GM11168 (cell line): ENCODE measurements at regions not wholly inside any gene's neighbourhood (a gene's known extent, or its start where the extent isn't known, plus 50 kb on each side); places are given as distances from the start of the nearest gene placed in this dataset.

Source experiments
- in situ Hi-C: fragments of 300-500 bp; cut with MboI; formaldehyde crosslinking; loops from one replicate; pipeline ENCODE4 v1.12.0; 2022; ENCODE audit warnings: low sequenced_read_pairs; ENCODE audit not compliant: unreplicated experiment

DNA sequence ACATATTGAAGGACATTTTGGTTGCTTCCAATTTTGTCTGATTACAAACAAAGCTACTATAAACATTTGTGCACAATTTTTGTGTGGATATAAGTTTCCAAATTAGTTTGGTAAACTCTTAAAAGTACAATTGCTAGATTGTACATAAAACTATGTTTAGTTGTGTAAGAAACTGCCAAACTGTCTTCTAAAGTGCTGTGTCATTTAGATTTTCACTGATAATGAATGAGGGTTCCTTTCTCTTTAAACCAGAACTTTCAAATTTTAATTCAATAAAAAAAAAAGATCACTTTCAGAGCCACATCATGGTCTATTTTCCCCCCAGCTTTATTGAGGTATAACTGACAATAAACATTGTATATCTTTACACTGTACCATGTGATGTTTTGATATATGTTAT, 74.0 kb upstream of the TRPC7 start:
- in situ Hi-C loops: no loop called here

DNA sequence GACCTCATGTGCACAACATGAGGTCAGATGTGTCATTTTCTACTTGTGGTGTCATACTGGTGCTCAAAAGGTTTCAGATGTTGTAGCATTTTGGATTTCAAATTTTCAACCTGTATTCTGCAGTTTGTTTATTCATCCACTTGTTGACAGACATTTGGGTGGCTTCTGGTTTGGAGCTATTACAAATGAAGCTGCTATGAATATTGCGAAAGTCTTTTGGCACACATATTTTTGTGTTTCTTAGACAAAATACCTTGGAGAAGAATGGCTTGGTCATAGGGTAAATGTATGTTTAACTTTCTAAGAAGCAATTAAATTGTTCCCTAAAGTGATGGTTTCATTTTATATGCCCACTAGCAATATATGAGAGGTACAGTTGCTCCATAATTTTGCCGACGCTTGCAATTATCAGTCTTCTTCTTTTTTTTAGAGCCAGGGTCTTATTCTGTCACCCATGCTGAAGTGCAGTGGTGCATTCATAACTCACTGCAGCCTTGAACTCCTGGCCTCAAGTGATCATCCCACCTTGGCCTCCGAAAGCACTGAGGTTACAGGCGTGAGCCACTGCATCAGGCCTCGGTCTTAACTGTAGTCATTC, 70.7 kb upstream of the TRPC7 start:
- in situ Hi-C loops: no loop called here

DNA sequence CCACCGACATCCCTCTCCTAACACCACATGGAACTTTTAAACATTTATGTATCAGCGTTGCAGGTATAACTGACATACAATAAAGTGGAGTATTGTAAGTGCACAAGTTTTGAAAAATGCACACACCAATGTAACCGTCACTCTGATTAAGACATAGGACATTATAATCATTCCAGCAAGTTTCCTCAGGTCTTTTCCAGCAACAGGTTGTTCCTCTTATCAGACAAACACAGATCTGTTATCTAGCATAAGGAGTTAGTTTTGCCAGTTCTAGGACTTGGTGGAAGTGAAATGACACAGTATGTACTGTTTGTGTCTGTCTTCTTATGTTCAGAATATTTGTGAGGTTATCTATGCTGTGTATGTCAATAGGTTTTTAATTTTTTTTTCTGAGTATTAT, 69.5 kb upstream of the TRPC7 start:
- in situ Hi-C loops: no loop called here

DNA sequence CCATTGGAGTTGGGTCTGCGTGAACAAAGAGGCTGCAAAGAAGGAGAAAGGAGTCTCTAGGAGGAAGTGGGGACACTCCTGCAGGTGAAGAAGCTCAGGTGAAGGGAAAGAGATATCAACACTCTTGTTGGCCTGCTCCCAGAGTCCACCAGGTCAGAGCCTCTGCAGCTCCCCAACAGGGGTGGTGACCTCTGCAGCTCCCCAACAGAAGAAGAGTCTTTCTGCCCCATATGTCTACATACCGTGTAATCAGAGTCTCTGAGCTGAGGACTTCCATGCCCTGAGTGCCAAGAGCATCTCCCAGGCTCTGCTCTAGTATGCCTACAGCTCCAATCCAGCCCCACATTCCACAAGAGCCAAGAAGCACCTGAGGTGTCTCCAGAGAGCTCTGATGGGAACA, 67.4 kb upstream of the TRPC7 start:
- in situ Hi-C loops: no loop called here

DNA sequence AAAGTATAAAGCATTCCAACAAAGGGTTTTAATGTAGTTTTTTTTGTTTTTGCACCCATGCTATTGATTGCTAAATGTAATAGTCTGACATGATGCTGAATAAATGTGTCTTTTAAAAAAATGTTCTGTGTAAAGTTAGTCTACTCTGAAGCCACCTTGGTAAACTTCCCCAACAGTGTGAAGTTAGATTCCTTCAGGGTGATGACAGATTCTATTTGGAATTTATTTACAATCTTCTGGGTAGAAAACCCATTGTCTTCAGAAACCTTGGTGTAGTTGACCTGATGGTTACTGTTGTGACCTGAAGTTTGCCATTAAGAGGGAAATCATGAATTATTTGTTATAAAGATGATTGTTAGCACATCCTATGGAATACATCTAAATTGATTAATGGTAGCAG, 64.7 kb upstream of the TRPC7 start:
- in situ Hi-C loops: no loop called here

DNA sequence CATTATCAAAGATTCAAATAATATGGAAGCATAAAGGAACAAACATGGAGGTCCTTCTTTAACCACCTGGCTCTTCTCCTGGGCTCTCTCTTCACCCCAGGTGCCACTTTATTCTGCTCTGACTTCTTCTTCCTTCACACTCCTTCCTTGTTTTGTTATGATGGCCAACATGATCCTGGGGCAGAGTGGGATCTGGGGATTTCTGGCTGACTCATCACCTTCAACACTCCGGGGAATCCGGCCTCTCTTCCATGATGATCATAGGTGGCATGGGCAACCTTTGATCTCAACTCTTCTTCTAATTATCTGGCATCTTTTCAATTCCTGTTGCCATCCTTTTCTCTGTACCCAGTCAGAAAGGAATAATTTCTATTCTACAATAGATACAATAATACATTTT, 62.1 kb upstream of the TRPC7 start:
- in situ Hi-C loops: loop anchor here (10.0 kb wide), 1 partner anchor 183 kb away; no protein-coding TSS in a partner anchor

DNA sequence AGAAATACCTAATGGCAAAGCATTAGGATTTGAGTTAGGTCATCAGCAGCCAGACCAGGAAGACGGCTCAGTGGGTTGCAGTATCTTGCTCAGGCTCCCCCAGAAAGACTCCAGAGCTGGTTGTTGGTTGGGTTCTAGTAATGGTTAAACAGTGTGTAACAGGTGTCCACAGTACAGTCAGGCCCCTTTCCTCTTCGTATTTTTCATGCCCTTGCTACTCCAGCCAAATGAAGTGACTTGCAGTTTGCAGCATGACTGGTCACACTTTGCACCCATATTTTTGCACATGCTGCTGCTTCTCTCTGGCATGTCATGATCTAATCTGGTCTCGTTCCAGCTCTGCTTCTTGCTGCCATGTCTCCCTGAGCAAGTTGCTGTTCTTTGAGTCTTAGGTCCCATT, 60.6 kb upstream of the TRPC7 start:
- in situ Hi-C loops: loop anchor here (10.0 kb wide), 1 partner anchor 181 kb away; no protein-coding TSS in a partner anchor

DNA sequence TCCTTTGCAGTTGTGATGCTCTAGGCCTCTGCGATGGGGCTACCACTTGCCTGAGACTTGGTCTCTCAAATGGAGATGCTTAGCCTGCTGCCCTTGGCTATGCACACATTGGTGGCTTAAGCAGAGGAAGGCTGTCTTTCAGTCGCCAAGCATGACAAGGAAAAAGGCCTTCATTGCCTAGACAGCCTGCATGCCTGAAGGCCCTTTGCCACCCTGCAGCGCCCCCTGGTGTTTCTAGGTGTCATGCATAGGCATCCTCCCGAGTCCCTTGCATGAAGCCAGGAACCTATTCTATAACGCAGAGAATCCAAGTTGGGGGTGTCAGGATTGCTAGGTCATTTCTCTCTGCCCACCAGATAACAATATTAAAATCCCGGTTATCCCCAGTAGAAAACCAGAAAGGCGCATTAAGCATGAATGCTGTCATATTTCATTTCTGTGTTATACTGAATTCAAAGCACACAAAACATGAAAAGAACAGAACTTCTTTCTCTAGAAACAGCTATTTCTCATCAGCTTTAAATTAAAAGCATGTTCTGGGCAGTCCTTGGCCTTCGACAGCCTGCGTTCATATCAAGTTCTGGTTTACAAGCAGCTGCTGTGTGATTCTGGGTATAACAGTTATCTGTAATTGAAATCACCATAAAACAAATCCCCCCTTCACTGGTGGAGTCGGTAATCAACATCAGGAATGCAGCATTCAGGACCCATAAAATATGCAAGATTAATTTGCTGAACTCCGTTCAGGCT, 59.7 kb upstream of the TRPC7 start:
- in situ Hi-C loops: loop anchor here (10.0 kb wide), 1 partner anchor 180 kb away; no protein-coding TSS in a partner anchor

DNA sequence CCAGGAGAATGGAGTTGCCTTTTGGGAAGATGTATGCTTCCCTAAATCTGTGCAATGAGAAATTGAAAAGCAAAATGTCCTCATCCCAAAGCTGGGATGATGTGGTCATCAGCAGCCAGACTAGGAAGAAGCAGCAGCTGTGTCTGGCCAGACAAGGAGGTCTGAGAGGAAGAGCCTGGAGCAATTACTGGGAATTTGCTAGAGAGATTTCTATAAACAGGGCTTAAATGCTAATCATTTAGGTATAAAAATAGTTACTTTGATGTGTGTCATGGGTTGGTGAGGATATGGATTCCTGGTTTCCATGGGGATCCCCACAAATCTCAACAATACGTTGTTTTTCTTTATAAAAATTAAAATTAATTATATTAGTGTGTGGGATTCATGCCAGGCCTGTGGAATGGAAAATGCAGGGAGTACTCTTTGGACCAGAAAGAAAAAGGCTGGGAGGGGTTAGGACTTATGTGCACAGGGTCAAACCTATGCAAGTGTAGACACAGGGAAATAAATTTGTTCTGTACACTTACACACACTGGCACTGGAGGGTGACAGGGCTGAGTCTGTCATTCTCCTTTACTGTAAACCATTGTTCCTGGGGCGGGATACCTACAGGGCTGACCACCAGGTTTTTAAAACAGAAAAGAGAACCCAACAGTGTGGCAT, 58.7 kb upstream of the TRPC7 start:
- in situ Hi-C loops: loop anchor here (10.0 kb wide), 1 partner anchor 179 kb away; no protein-coding TSS in a partner anchor

DNA sequence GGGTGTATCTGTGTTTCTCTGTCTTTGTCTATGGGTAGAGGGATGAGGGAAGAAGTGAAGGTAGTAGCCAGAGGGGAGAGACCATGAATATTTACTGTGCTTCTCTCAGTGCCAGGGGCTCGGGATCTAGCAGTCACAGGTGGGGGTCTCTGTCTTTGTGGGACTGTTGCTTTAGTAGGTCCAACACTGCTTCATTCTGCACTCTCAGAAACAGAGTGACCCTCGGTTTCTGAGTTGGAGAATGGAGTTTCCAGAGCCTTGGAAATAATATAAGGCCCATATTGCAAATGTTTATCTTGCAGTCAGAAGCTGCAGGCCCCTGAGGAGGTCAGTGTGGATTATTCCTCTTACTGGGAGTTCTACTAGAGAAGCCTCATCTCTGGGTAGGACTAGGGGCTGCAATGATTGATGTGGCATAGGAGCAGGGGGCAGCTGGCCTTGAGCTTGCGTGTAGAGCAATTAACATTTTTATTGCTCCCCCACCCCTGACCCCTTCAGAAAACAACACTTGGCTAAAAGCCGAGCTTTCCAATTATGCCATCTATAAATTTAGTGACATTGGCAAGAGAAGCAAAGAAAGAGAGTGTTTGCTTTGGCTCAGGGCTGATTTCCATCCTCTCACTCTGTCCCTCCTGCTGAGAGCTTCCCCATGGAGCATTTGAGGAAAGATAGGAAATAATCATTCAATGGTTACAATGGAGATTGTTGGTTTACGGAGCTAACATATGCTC, 55.0 kb upstream of the TRPC7 start:
- in situ Hi-C loops: loop anchor here (10.0 kb wide), 1 partner anchor 176 kb away; no protein-coding TSS in a partner anchor

DNA sequence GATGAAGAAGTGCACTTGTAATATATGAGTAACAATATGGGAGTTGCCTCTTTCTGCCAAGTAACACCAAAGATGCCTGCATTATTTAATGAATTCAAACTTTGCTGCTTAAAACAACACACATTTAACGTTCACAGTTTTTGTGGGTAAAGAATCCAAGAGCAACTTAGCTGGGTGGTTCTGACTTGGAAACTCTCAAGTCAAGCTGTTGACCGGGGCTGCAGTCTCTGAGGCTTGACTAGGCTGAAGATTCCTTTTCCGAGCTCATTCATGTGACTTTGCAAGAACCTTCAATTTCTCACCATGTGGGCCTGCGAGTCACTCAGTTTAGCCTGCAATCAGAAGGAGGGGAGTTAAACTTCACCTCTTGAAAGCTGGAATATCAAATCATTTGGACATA, 53.0 kb upstream of the TRPC7 start:
- in situ Hi-C loops: no loop called here
